ENCODE measurements at regions not wholly inside any gene's neighbourhood (a gene's known extent, or its start where the extent isn't known, plus 50 kb on each side); places are given as distances from the start of the nearest gene placed in this dataset.
"Not testable (repeated sequence)": the region's sequence is repeated elsewhere in the genome, so short reads cannot be mapped to it uniquely, and the experiment has no call there.

GRCh38 chr10:26372513-26373354 lies 65.4 kb upstream of the APBB1IP start:
- Histone ChIP-seq H3K4me2 (replicated peaks; ENCODE audit: low read depth, low read length, poor library complexity, severe bottlenecking) (peak overlapping the region; percentile 10), H3K36me3 (replicated peaks in 1 of 2; ENCODE audit: control extremely low read depth in 1 of 2, control insufficient read depth in 1 of 2, extremely low read depth in 1 of 2, insufficient read depth in 2 of 2, low read length in 1 of 2) (no peaks in the 10 kb centered on the region), H3K9ac (ENCODE audit: low read length) (no peak overlapping the region), H3K4me1 (ENCODE audit: control insufficient read depth in 2 of 2, insufficient read depth in 2 of 2, low read length in 2 of 2) (peaks cover 14% of the 10 kb centered on the region in 2 donors), H3K9me3 (ENCODE audit: control extremely low read depth in 1 of 3, control insufficient read depth in 2 of 3, insufficient read depth in 1 of 3, low read length in 2 of 3) (peaks cover 0 to 3% (median 0%) of the 10 kb centered on the region in 3 donors), H3K79me2 (ENCODE audit: control insufficient read depth, insufficient read depth, low read length) (no peaks in the 10 kb centered on the region), H4K20me1 (ENCODE audit: control insufficient read depth, insufficient read depth, low read length, poor library complexity, severe bottlenecking) (no peaks in the 10 kb centered on the region), H2AFZ (ENCODE audit: insufficient read depth, low read depth, low read length, poor library complexity, severe bottlenecking) (no peak overlapping the region), H3K27ac (ENCODE audit: low read length in 2 of 2) (no peak overlapping the region), H3K4me3 (ENCODE audit: control extremely low read depth in 1 of 5, extremely low read depth in 1 of 5, insufficient read depth in 1 of 5, low read depth in 2 of 5, low read length in 4 of 5) (no peak overlapping the region), H3K27me3 (replicated peaks in 1 of 4; ENCODE audit: control extremely low read depth in 1 of 4, control insufficient read depth in 3 of 4, insufficient read depth in 4 of 4, low read length in 3 of 4) (no peaks in the 10 kb centered on the region)
- no peak for DNase-seq
- intact Hi-C loops (cut with micrococcal nuclease): no loop called here
- H3K9me3 Mint-ChIP-seq (ENCODE audit: insufficient read depth): no peaks in the 10 kb centered on the region
- peaks cover 24% of the 10 kb centered on the region for H3K4me1 Mint-ChIP-seq
- no peak overlapping the region for H3K27ac Mint-ChIP-seq
- WGBS (ENCODE audit: insufficient coverage): 33% methylated on average over 1 of the region's 4 CpGs
- CTCF ChIA-PET: no interaction called here
- H3K4me3 Mint-ChIP-seq: peak overlapping the region; percentile 24
- TF ChIP-seq EZH2 (IDR thresholded peaks at IDR 0.05; ENCODE audit: borderline replicate concordance, insufficient read depth, low read depth, low read length, poor library complexity, severe bottlenecking) (no peak), CTCF (IDR thresholded peaks at IDR 0.05) (no peak)
- no peaks in the 10 kb centered on the region for H3K27me3 Mint-ChIP-seq
- POLR2A ChIA-PET: no interaction called here
- peak; percentile 7 for ATAC-seq (ENCODE audit: low read depth)

- Histone ChIP-seq H3K27me3 (replicated peaks in 1 of 4; ENCODE audit: control extremely low read depth in 1 of 4, control insufficient read depth in 3 of 4, insufficient read depth in 4 of 4, low read length in 3 of 4) (no peaks in the 10 kb centered on the region), H2AFZ (ENCODE audit: insufficient read depth, low read depth, low read length, poor library complexity, severe bottlenecking) (no peak overlapping the region), H3K4me3 (ENCODE audit: control extremely low read depth in 1 of 5, extremely low read depth in 1 of 5, insufficient read depth in 1 of 5, low read depth in 2 of 5, low read length in 4 of 5) (no peak overlapping the region), H3K4me1 (ENCODE audit: control insufficient read depth in 2 of 2, insufficient read depth in 2 of 2, low read length in 2 of 2) (peaks cover 10 to 11% of the 10 kb centered on the region in 2 donors), H3K9ac (ENCODE audit: low read length) (no peak overlapping the region), H3K36me3 (replicated peaks in 1 of 2; ENCODE audit: control extremely low read depth in 1 of 2, control insufficient read depth in 1 of 2, extremely low read depth in 1 of 2, insufficient read depth in 2 of 2, low read length in 1 of 2) (no peaks in the 10 kb centered on the region), H3K27ac (ENCODE audit: low read length in 2 of 2) (no peak overlapping the region), H3K4me2 (replicated peaks; ENCODE audit: low read depth, low read length, poor library complexity, severe bottlenecking) (no peak overlapping the region), H4K20me1 (ENCODE audit: control insufficient read depth, insufficient read depth, low read length, poor library complexity, severe bottlenecking) (no peaks in the 10 kb centered on the region), H3K79me2 (ENCODE audit: control insufficient read depth, insufficient read depth, low read length) (no peaks in the 10 kb centered on the region), H3K9me3 (ENCODE audit: control extremely low read depth in 1 of 3, control insufficient read depth in 2 of 3, insufficient read depth in 1 of 3, low read length in 2 of 3) (peaks cover 0 to 3% (median 0%) of the 10 kb centered on the region in 3 donors)
- Mint-ChIP-seq H3K27me3 (no peaks in the 10 kb centered on the region), H3K4me1 (peaks cover 16% of the 10 kb centered on the region), H3K9me3 (ENCODE audit: insufficient read depth) (no peaks in the 10 kb centered on the region), H3K4me3 (no peak overlapping the region), H3K27ac (no peak overlapping the region)
- ATAC-seq (ENCODE audit: low read depth): no peak
- CTCF ChIA-PET: no interaction called here
- intact Hi-C loops (cut with micrococcal nuclease): no loop called here
- TF ChIP-seq CTCF (IDR thresholded peaks at IDR 0.05): no peak
- no peak for TF ChIP-seq EZH2 (IDR thresholded peaks at IDR 0.05; ENCODE audit: borderline replicate concordance, insufficient read depth, low read depth, low read length, poor library complexity, severe bottlenecking)
- POLR2A ChIA-PET: no interaction called here
- no peak for DNase-seq
- WGBS (ENCODE audit: insufficient coverage): 100% methylated on average over 1 of the region's 4 CpGs
These were observed 63.7 kb upstream of the APBB1IP start for GRCh38 chr10:26374426-26374825.

GRCh38 chr10:26377224-26377810 lies 60.8 kb upstream of the APBB1IP start:
- ATAC-seq (ENCODE audit: low read depth); H3K9me3 Mint-ChIP-seq (ENCODE audit: insufficient read depth); H3K27me3 ChIP-seq (replicated peaks in 1 of 4; ENCODE audit: control extremely low read depth in 1 of 4, control insufficient read depth in 3 of 4, insufficient read depth in 4 of 4, low read length in 3 of 4); H4K20me1 ChIP-seq (ENCODE audit: control insufficient read depth, insufficient read depth, low read length, poor library complexity, severe bottlenecking); H3K27me3 Mint-ChIP-seq; H3K9me3 ChIP-seq (ENCODE audit: control extremely low read depth in 1 of 3, control insufficient read depth in 2 of 3, insufficient read depth in 1 of 3, low read length in 2 of 3); intact Hi-C loops (cut with micrococcal nuclease); H3K36me3 ChIP-seq (replicated peaks in 1 of 2; ENCODE audit: control extremely low read depth in 1 of 2, control insufficient read depth in 1 of 2, extremely low read depth in 1 of 2, insufficient read depth in 2 of 2, low read length in 1 of 2); H3K79me2 ChIP-seq (ENCODE audit: control insufficient read depth, insufficient read depth, low read length); POLR2A ChIA-PET; H3K4me3 ChIP-seq (ENCODE audit: control extremely low read depth in 1 of 5, extremely low read depth in 1 of 5, insufficient read depth in 1 of 5, low read depth in 2 of 5, low read length in 4 of 5); DNase-seq; H3K9ac ChIP-seq (ENCODE audit: low read length); H3K4me3 Mint-ChIP-seq; H3K27ac ChIP-seq (ENCODE audit: low read length in 2 of 2); H3K27ac Mint-ChIP-seq; H2AFZ ChIP-seq (ENCODE audit: insufficient read depth, low read depth, low read length, poor library complexity, severe bottlenecking); H3K4me2 ChIP-seq (replicated peaks; ENCODE audit: low read depth, low read length, poor library complexity, severe bottlenecking): not testable (repeated sequence)
- CTCF ChIA-PET: interaction anchor here (0.6 kb wide), 1 partner anchor 443 kb away, joined by 3 read pairs; no protein-coding TSS in a partner anchor
- peaks cover 10 to 11% of the 10 kb centered on the region in 2 donors for H3K4me1 ChIP-seq (ENCODE audit: control insufficient read depth in 2 of 2, insufficient read depth in 2 of 2, low read length in 2 of 2)
- H3K4me1 Mint-ChIP-seq: peaks cover 16% of the 10 kb centered on the region
- WGBS (ENCODE audit: insufficient coverage): 100% methylated on average over 2 of the region's 9 CpGs
